GM19240 (cell line): ENCODE measurements at regions not wholly inside any gene's neighbourhood (a gene's known extent, or its start where the extent isn't known, plus 50 kb on each side); places are given as distances from the start of the nearest gene placed in this dataset.
"Not testable (repeated sequence)": the region's sequence is repeated elsewhere in the genome, so short reads cannot be mapped to it uniquely, and the experiment has no call there.

Source experiments
- DNase-seq: peaks from one replicate; pipeline ENCODE4 v3.0.0; 2011; ENCODE audit warnings: low spot score; ENCODE audit not compliant: insufficient read length

DNA sequence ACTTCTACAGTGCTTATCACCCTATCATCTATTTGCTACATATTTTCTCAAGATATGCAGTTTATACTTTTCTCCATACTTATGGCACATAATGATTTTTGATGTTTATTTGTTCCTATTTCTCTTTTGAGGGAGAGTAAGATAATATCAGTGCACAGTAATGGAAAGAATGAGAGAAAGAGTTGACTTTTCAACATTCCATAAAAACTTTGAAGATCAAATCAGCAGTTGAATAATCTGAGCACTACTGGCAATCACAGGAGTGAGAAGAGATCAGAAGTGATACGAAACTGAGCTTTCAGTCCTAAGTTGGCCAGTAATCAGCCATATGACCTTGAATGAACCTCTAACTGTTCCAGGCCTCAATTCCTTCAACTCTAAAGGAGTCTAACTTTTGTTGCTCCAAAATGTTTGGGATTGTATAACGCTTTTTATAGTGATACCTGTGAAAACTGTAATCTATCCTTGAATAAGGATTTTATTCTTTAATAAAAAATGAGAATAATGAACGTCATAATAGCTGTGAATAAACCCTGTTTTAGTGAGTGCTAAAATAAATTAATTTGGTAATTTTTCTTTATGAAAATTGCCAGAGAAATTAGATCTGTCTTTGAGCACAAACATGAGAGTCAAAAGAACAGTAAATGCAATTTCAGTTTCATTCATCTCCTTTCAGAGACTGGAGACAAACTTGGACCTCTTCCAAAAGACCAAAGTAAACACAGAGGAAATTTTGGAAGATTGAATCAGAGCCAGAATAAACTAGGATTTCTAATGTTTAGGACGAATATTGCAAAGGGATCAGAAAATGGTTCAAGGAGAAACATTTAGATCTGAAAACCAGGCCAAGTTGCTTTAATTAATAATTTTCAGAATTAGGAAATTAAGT, 309.9 kb downstream of the ADGRL2 start:
- no peak for DNase-seq

DNA sequence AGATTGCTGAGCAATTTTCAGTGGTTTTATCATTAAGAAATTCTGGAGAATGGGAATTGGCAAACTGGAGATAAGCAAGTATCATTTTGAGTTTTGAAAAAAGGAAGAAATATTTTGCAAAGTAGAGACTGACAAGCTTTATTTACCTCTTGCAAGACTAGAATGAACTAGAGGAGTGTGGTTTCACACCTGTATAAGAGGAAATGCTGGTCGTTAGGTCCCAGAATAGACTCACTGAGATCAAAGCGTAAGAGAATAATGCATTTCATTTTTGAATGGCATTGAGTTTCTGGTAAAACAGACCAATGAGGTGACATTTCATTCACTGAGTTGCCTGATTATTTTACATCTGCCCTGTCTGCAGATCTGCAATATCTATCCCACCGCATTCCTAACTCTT, 308.1 kb downstream of the ADGRL2 start:
- no peak for DNase-seq

DNA sequence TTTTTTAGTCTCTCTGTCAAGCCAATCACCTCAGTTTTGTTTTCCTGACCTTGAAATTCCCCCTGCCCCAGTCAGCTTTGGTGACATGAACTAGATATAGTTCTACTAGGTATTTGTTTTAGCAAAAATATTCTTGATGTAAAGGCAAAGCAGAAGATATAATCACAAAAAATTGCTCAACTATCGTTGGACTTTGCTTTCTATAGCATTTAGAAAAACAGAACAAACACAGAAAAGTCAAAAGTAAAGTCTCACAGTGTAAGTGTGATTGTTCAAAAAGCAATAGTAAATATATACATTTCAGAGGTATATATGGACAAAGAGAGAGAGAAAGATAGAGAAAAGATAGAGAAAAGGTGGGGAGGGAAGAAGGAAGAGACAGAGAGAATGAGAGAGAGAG, 305.9 kb downstream of the ADGRL2 start:
- no peak for DNase-seq

DNA sequence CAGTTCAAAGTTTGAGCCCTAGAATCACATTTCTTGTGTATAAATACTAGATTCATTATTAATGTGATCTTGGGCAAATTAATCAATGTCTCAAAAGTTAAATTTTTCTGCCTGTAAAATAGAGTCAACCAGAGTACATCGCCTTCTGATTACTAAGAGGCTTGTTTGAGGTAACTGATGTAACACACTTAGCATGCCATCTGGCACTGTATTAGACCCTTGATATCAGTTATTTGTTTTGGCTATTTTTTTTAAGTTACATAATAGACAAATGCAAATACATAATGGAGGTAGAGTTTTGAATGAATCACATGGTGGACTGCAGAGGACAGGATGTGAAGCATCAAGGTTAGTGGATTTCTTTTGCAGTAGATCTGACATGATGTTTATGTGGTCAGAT, 298.4 kb downstream of the ADGRL2 start:
- DNase-seq, result no peak

DNA sequence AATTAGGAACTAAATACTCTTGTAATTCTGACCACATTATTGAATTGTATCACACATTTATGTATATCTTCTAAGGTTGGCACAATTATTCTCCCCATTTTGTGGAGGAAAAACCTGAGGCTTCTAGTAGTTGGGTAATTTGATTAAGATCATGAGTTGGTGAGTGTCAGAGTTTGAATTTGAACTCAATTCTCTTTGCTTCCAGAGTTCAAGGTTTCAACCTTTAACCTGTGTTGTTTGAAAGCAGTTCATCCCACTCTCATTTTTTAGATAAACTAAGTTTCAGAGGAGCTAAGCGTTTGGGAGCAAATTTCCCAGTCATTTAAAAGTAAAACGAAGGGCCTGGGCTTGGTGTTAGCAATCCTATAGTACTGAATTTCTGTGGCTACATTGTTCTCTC, 293.4 kb downstream of the ADGRL2 start:
- no peak for DNase-seq

DNA sequence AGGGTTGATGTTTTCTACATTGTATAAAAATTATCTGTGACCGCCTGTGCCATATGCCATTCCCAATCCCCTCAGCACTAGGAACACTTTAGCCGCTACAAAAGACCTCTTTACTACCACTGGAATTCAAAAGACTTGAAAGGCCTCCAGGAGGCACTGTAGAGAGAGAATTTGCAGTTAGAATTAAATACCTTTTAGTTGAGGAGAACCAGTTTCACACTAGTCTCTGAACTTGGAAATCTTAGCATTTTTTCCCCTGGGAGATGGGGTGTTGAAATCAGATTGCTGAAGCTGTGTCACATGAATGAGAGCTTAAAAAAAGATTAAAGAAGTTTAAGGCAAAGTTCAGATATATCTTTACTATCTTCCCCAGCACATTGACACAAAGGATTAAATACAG, 291.0 kb downstream of the ADGRL2 start:
- DNase-seq, result no peak

DNA sequence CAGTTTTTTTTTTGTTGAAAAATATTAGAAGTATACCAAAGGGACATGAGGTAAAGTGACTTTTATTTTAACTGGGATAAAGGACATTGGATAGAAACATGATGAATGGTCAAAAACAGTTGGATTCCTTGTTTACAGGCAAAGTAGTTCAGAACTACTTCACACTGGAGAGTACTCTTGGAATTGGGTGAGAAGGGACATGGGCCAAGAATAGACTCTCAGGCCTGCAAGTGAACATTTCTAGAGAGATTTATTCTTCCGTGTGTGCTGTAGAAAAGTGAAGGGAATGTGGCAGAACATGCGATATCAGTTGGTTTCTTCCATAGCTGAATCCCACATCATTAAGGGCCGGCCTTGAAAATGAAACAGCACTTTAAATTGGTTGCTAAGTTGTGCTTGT, 290.5 kb downstream of the ADGRL2 start:
- DNase-seq, result no peak

DNA sequence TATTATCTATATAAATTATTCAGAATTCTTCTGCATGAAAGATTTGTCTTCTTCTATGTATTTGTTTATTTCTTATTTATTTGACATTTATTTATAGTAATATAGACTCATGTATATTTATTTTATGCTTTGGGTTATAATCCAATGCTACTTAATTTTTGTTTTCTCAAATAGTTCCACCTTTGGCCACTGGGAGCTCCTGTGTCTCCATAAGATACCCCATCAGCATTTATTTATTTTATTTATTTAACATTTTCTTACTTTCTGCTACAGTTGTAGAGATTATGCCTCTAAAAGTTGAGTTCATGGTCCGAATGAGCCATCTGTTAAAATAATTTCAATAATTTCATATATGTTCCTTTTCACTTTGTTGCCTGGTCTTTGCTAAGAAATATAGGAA, 289.4 kb downstream of the ADGRL2 start:
- no peak for DNase-seq

DNA sequence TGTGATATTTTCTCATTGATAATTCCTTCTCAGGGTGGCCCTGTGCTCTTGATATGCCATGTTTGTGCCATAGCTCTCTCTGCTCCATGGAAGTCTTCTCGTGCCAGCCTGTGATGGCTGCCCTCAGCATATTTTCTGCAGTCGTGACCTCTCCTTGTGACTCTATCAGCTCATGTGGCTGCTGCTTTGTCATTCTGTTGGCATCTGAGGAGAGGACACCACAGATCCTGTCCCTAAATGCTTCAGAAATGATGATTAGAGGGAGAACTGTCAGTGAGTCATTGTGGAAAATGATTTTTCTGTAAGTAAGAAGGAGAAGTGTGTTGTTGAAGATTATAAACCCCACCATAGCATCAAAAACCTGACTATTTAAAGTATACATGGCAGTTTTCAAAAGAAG, 286.0 kb downstream of the ADGRL2 start:
- DNase-seq, result no peak

DNA sequence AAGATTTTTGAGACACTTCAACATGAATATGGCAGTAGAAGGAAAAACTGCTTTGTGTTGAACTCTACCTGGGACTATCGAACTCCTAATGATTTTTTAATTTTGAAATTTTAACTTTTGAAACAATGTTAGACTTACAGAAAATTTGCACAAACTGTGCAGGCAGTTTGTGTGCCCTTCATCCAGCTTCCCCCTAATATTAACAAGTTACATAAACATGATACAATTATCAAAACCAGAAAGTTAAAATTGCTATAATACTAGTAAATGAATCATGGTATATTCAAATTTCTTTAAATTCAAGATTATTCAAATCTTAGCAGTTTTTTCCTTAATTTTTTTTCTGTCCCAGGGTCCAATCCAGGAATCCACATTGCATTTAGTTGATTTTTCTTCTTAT, 278.9 kb downstream of the ADGRL2 start:
- DNase-seq, result no peak

DNA sequence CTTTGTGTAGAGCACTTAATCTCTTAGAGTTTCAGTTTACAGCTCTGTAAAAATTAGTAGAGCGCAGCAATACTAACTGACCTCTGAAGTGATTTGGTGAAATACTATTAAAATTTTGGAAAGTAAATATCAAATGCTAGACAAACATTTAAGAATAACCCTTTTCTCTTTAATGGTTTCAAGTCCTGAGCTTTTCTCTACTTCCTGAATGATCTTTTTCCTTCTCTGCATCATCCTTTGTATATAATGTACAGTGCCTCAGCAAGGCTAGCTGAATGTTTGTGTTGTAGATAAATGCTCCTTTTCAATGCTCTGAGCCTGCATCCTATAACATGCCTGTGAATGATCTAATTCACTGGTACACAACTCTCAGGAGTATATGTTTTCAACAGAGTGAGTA, 272.9 kb downstream of the ADGRL2 start:
- no peak for DNase-seq

DNA sequence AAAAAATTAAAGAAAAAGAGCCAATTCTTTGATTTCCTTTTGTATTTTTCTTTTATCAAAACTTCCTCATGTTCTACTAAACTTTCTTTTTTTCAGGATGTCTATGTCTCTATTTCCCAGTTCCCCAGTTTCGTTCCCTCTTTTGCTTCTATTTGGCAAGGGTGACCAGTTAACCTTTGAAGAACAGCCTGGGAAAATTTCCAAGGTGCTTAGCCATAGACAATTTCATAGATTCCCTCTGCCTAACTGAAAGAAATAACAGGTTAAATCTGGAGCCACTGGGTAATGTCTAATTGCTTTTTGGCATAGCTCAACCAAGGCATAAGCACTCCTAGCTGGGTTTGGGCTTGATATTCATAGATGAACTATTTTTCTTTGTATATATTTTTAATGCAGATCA, 272.3 kb downstream of the ADGRL2 start:
- no peak for DNase-seq

DNA sequence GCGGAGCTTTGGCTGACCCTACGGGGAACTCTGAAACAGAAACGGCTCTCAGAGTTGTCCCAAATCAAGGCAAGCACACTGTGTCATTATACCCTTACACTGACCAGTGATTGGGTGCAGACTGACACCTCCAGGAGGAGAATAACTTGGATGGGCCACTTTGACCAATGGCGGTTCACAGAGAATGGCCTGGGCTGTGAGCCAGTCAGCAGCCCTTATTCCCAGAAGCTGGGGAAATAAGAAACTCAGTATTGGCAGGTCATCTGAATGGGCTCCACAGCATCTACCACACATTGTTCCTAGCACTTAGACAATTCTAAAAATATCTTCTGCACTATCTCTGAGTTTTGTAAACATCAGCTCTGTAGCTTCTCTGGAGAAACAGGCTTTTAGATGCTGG, 265.2 kb downstream of the ADGRL2 start:
- no peak for DNase-seq

DNA sequence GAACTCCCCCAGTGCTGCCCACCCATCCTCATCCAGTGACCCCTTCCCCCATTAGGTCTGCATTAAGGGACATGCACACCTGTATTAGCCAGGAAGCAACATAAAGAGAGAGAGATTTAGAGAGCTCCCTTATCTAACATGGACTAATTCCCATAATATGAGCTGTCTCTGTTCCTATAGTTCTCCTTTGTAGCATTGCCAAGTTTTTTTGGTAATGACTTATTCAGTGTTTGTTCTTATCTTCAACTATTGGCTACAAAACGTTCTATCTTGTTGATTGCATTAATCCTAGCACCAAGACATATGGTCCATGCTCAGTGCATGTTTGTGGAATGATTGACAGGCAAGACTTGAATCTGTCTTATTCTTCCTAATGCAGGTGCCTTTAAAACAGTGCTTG, 264.0 kb downstream of the ADGRL2 start:
- DNase-seq, result no peak

DNA sequence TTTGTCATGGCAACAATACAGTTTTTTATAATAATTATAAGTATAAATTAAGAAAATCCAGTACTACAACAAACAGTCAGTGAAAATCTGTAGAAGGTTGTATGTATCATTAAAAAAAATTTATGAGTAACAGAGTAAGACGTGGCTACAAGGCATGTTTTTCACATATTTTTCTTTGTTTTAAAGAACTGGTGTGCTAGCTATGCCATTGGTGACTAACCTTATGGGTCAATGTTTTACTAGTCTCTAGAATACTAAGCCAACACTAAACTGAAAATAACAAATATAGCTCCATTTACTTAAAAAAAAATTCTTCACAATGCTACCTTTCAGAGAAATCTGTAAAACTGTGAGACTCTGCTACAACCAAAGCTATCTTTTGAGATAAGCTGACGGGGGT, 261.5 kb downstream of the ADGRL2 start:
- no peak for DNase-seq

DNA sequence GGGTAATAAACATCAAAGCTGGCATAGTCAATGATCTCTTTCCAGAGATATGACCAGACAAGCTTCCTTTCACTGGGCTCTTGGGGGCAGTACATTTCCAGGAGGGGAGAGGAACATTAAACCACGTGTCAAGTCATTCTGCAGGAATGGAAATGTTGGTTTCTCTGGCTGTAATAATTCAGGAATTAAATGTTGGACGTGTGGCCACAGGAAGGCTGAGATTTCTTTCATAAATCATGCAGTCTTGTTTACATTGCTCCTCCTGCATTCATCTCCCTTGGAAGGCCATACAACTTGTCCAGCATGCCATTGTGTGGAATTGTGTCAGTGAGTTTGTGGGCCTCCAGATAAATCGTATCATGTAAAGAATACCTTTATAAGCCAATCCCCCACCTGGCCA, 259.2 kb downstream of the ADGRL2 start:
- DNase-seq, result no peak

DNA sequence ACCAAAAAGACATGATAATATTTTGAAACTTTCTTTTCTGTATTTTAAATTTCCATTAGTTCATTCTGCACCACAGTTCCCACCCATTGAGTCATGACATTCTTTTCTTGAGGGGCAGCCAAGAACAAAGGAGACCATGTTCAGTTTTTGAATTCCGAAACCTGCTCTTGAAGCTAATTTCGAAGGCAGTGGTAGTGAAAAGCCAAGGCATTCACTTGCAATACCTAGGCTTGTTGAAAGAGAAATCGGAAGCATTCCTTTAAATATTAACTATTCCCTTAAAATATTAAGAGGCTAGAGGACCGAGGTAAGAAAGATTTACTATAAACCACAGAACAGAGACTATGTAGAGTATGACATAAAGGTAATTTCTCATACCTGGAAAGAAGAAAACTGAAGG, 256.3 kb downstream of the ADGRL2 start:
- no peak for DNase-seq

DNA sequence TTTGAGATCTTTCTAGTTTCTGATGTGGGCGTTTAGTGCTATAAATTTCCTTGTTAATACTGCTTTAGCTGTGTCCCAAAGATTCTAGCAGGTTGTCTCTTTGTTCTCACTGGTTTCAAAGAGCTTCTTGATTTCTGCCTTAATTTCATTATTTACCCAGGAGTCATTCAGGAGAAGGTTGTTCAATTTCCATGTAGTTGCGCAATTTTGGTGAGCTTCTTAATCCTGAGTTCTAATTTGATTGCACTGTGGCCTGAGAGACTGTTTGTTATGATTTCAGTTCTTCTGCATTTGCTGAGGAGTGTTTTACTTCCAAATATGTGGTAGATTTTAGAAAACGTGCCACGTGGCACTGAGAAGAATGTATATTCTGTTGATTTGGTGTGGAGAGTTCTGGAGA, 254.6 kb downstream of the ADGRL2 start:
- DNase-seq, result not testable (repeated sequence)

DNA sequence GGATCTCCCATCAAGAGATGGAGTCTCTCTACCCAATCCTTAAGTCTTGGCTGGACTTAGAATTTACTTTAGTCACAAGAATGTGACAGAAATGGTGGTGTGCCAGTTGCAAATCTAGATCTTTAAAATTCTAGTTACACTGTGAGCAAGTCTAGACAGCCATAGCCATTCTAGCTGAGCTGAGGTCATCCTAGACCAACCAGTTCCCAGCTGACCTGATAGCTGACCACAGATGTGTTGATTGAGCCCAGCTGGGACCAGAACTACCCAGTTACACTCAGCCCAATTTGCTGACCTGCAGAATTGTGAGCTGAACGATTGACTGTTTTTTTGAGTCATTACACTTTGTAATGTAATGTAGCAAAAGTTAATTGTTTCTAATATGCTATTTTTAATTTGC, 251.8 kb downstream of the ADGRL2 start:
- DNase-seq, result no peak

DNA sequence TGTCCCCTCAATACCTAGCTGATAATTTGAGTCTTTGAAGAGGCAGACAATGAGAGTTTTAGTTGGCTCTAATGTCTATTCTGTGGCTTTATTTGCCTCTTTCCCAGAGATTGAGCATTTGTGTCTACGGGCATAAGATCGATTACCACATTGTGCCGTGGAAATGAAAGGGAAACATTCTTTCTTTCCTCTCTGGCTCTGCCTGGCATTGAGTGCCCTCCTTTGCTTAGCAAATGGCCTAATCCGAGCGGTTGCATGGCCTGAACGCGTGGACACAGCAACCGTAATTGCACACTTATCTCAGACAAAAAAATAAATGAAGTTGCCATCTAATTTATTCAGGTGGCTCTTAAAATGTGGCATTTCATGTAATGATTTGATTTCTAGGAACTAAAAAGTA, 247.9 kb downstream of the ADGRL2 start:
- no peak for DNase-seq

DNA sequence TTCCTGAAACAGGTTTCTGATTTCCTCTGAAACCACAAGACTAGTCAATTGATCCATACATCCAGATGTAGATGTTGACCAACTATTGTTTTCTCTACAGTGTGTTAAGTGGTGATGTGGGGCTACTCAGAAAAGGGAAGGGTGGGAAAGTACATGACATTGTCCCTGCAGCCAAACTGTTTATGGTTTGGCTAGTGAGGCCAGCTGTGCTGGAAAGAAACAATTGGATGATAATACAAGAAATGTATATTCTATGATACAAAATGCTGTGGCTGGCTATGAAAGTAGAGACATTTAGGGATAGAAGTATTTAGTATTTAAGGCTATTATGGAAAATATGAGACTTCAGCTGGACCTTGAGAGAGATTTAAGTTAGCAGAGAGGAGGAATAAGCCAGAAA, 244.5 kb downstream of the ADGRL2 start:
- no peak for DNase-seq

DNA sequence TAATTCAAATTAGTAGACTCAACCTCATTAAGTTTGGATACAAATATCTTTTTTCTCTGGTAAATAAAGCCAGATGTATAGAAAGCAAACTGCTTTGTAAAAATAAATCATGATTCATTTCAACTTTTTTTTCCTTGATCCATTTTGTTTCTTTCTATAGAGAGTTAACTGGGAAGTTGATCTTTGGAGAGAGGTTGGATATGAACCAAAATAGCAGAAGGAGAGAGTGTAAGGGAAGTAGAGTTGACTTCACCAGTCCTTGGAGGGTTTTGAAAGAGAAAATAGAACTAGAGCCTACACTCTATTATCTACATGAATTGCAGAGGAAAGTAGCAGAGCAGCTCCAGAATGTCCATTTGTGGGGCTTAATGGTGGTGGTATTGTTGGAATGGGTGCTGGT, 243.8 kb downstream of the ADGRL2 start:
- DNase-seq, result no peak

DNA sequence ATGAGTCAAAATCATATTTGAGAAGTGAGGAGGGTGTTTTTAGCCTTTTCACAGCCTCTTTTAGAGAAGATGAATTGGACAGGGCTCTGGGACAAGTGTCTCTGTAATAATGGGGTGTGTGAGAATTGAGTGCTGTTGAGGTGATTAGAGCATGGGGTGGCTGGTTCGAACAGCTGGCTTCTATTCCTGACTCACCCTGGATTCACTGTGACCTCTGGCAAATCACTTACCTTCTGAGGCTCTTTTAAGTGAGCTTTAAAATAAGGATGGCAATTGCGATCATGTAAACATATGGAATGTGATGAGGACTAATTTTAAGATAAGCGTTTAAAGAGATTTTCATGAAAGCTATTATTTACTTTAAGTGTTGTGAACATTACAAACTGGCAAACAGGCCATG, 243.4 kb downstream of the ADGRL2 start:
- DNase-seq, result no peak
